GM06990 (cell line): ENCODE measurements at regions not wholly inside any gene's neighbourhood (a gene's known extent, or its start where the extent isn't known, plus 50 kb on each side); places are given as distances from the start of the nearest gene placed in this dataset.
"Not testable (repeated sequence)": the region's sequence is repeated elsewhere in the genome, so short reads cannot be mapped to it uniquely, and the experiment has no call there.

ENCODE experiments used
- DNase-seq: peaks from one replicate; pipeline ENCODE4 v3.0.0-alpha.2; 2011; ENCODE audit not compliant: insufficient read length; ENCODE audit errors: extremely low read depth
- H3K27me3 ChIP-seq: replicated peaks from 2 replicates; pipeline ENCODE4 v1.6.0; 2011; ENCODE audit warnings: low read length; ENCODE audit not compliant: control insufficient read depth, insufficient read depth
- H3K36me3 ChIP-seq: 2 replicates; pipeline ENCODE4 v1.5.1; 2011; ENCODE audit warnings: low read length; ENCODE audit not compliant: control insufficient read depth, insufficient read depth
- H3K4me3 ChIP-seq: replicated peaks from 2 replicates; pipeline ENCODE4 v1.5.1; 2011; ENCODE audit warnings: low read depth, mild to moderate bottlenecking, control low read depth, low read length
- TF ChIP-seq, protein P1 (sequence below): IDR thresholded peaks from 2 replicates; pipeline ENCODE4 v1.5.1; 2011; ENCODE audit warnings: low read length, control low read depth, mild to moderate bottlenecking, inconsistent platforms; ENCODE audit not compliant: insufficient read depth, poor library complexity, severe bottlenecking

DNA sequence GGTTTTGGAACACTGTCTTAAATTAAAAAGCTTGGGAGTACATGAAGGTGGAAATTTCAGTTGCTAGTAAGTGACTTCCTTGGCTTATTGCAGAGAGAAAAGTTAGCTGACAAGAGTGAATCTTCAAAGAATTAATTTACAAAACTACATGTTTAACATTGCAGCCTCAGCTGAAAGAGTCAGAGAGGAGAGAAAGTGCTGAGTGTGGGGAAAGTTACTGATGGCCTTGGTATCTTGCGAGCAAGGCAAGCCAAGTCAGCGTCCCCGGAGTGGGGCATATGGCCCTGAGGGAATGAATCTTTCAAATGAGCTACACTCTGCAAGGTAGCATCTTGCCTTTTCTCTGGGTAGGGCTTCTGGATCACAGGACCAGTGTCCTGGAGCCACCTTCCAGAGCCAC, 131.3 kb downstream of the LPIN1 start:
- TF ChIP-seq, protein P1, sequence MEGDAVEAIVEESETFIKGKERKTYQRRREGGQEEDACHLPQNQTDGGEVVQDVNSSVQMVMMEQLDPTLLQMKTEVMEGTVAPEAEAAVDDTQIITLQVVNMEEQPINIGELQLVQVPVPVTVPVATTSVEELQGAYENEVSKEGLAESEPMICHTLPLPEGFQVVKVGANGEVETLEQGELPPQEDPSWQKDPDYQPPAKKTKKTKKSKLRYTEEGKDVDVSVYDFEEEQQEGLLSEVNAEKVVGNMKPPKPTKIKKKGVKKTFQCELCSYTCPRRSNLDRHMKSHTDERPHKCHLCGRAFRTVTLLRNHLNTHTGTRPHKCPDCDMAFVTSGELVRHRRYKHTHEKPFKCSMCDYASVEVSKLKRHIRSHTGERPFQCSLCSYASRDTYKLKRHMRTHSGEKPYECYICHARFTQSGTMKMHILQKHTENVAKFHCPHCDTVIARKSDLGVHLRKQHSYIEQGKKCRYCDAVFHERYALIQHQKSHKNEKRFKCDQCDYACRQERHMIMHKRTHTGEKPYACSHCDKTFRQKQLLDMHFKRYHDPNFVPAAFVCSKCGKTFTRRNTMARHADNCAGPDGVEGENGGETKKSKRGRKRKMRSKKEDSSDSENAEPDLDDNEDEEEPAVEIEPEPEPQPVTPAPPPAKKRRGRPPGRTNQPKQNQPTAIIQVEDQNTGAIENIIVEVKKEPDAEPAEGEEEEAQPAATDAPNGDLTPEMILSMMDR, result no peak
- H3K36me3 ChIP-seq, result no peaks in the 10 kb centered on the region; the same call in none of the 2 replicates
- no peak for DNase-seq
- no peaks in the 10 kb centered on the region for H3K27me3 ChIP-seq
- no peak overlapping the region for H3K4me3 ChIP-seq

DNA sequence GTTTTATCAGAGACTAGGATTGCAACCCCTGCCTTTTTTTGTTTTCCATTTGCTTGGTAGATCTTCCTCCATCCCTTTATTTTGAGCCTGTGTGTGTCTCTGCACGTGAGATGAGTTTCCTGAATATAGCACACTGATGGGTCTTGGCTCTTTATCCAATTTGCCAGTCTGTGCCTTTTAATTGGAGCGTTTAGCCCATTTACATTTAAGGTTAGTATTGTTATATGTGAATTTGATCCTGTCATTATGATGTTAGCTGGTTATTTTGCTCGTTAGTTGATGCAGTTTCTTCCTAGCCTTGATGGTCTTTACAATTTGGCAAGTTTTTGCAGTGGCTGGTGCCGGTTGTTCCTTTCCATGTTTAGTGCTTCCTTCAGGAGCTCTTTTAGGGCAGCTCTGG, 138.8 kb downstream of the LPIN1 start:
- DNase-seq, H3K4me3 ChIP-seq, H3K27me3 ChIP-seq, H3K36me3 ChIP-seq: not testable (repeated sequence)

DNA sequence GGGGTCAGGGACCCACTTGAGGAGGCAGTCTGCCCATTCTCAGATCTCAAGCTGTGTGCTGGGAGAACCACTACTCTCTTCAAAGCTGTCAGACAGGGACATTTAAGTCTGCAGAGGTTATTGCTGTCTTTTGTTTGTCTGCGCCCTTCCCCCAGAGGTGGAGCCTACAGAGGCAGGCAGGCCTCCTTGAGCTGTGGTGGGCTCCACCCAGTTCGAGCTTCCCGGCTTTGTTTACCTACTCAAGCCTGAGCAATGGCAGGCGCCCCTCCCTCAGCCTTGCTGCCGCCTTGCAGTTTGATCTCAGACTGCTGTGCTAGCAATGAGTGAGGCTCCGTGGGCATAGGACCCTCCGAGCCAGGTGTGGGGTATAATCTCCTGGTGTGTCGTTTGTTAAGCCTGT, 140.5 kb downstream of the LPIN1 start:
- DNase-seq, H3K4me3 ChIP-seq, H3K27me3 ChIP-seq, H3K36me3 ChIP-seq: not testable (repeated sequence)

DNA sequence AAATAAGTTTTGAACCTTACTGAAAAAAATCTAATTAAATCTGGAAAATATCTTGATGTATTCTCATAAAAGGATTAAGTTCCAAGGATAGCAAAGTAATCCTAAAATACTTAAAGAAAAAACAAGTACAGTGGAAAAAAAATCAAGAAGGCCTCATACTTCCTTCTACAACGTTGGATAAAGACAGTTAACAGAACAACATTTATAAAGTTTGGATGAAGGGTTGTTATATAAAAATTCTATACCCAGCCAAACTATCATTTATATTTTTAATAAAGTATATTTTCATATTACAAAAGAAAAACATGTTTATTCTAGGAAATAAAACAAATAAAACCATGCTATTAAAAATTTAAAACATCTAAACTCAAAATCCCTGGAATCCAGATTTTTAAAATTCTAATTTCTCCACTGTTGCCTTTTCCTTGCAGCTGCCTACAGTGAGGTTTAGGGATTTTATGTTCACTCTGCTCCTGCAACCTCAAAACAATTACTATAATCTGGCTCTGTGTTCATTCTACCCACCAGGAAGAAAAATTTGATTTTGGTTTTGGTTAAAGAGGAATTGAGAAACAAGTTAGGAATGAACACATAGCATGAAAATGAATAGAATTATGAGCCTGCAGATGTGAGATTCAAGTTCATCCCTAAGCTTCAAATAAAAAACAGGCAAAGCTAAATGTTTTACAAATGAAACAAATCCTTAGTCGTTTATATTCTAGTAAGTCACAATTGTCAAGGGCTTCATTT, 142.8 kb downstream of the LPIN1 start:
- Histone ChIP-seq H3K36me3 (no peaks in the 10 kb centered on the region), H3K4me3 (no peak overlapping the region), H3K27me3 (no peaks in the 10 kb centered on the region)
- TF ChIP-seq, protein P1, result no peak
- no peak for DNase-seq

DNA sequence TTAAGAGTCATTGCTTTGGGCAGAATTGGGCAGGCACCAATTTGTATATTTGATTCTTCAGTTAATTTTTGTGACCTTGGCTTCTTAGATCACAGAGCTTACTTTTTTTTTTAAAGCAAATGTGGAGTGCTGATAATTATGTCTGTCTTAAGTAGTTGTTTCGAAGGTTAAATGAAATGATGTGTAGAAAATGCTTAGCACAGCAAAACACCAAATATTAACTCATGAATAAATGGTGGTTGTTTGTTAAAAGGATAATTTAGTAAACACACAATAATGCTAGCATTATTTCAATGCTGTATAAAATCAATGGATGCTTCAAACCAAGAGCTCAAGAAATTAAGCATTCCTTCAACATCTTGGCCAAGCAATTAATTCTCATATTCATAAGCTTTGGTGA, 143.4 kb downstream of the LPIN1 start:
- DNase-seq, result no peak
- Histone ChIP-seq H3K27me3 (no peaks in the 10 kb centered on the region), H3K36me3 (no peaks in the 10 kb centered on the region), H3K4me3 (no peak overlapping the region)
- TF ChIP-seq, protein P1, result no peak

DNA sequence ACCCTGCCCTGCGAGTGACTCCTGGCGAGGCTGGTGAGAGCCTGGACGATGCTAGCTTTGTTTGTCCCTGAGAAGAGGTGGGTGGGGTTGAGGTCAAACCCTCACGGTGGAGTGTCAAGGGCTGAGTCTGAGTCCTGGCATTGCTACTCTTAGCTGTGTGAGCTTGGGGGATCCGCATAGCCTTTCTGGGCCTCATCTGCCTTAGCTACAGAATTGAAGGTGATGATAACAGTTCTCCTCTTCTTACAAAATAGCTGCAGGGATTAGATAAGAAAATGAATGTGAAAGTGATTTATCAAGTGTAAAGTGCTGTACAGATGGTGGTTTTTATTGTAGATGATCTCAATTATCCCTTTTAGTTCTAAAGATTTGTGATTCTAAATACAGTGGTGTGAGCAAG, 144.6 kb downstream of the LPIN1 start:
- Histone ChIP-seq H3K27me3 (no peaks in the 10 kb centered on the region), H3K4me3 (no peak overlapping the region), H3K36me3 (no peaks in the 10 kb centered on the region)
- DNase-seq, result no peak
- TF ChIP-seq, protein P1, result no peak
